ENCODE measurements at regions not wholly inside any gene's neighbourhood (a gene's known extent, or its start where the extent isn't known, plus 50 kb on each side); places are given as distances from the start of the nearest gene placed in this dataset.

- TF ChIP-seq ZNF596 (tag by site-specific recombination; IDR thresholded peaks at IDR 0.05) (no peak), ZSCAN18 (tag by site-specific recombination; IDR thresholded peaks at IDR 0.05) (no peak), ZNF433 (tag by site-specific recombination; IDR thresholded peaks at IDR 0.05; ENCODE audit: low read depth) (no peak), ZNF114 (tag by site-specific recombination; IDR thresholded peaks at IDR 0.05) (no peak), ZNF223 (tag by site-specific recombination; IDR thresholded peaks at IDR 0.05) (no peak), ZNF658 (tag by site-specific recombination; IDR thresholded peaks at IDR 0.05) (no peak), ZNF530 (tag by site-specific recombination; IDR thresholded peaks at IDR 0.05; ENCODE audit: low read depth) (no peak), KLF16 (tag by site-specific recombination; IDR thresholded peaks at IDR 0.05) (no peak), ZNF239 (tag by site-specific recombination; IDR thresholded peaks at IDR 0.05) (no peak), ZNF792 (tag by site-specific recombination; IDR thresholded peaks at IDR 0.05) (no peak), ZNF350 (tag by site-specific recombination; IDR thresholded peaks at IDR 0.05) (no peak), BCL11B (tag by site-specific recombination; IDR thresholded peaks at IDR 0.05; ENCODE audit: low read depth) (no peak)
- TF ChIP-seq, protein P1, sequence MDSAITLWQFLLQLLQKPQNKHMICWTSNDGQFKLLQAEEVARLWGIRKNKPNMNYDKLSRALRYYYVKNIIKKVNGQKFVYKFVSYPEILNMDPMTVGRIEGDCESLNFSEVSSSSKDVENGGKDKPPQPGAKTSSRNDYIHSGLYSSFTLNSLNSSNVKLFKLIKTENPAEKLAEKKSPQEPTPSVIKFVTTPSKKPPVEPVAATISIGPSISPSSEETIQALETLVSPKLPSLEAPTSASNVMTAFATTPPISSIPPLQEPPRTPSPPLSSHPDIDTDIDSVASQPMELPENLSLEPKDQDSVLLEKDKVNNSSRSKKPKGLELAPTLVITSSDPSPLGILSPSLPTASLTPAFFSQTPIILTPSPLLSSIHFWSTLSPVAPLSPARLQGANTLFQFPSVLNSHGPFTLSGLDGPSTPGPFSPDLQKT (IDR thresholded peaks at IDR 0.05; ENCODE audit: borderline replicate concordance, low read depth, low read length): no peak
- POLR2A ChIA-PET: no interaction called here
- H3K4me1 ChIP-seq (ENCODE audit: control insufficient read depth, insufficient read depth, low read length): no peaks in the 10 kb centered on the region
- CTCF ChIA-PET: interaction anchor here (0.8 kb wide), 1 partner anchor 71 kb away, joined by 3 read pairs; no protein-coding TSS in a partner anchor
- H3K27ac ChIP-seq (ENCODE audit: extremely low read depth, low read depth, low read length): no peak overlapping the region
- no peak overlapping the region for H3K4me3 ChIP-seq (ENCODE audit: low read depth, low read length)
- no peaks in the 10 kb centered on the region for H3K9me3 ChIP-seq (ENCODE audit: control insufficient read depth, insufficient read depth, low read depth, low read length)
- H3K36me3 ChIP-seq (ENCODE audit: control insufficient read depth in 2 of 2, insufficient read depth in 1 of 2, low read length in 2 of 2): no peaks in the 10 kb centered on the region
Observed at GRCh38 chr2:16446706-16447105, 218.9 kb downstream of the CYRIA start.

GRCh38 chr2:16442971-16443370 lies 222.7 kb downstream of the CYRIA start:
- no peak overlapping the region for H3K27ac ChIP-seq (ENCODE audit: extremely low read depth, low read depth, low read length)
- CTCF ChIA-PET: interaction anchor here (0.5 to 2.0 kb wide), 4 partner anchors 9 to 504 kb away, joined by 3 to 6 read pairs (median 4); no protein-coding TSS in a partner anchor
- no peak overlapping the region for H3K4me3 ChIP-seq (ENCODE audit: low read depth, low read length)
- no peaks in the 10 kb centered on the region for H3K9me3 ChIP-seq (ENCODE audit: control insufficient read depth, insufficient read depth, low read depth, low read length)
- POLR2A ChIA-PET: interaction anchor here (1.1 kb wide), 1 partner anchor 17 kb away, joined by 3 read pairs; no protein-coding TSS in a partner anchor
- H3K36me3 ChIP-seq (ENCODE audit: control insufficient read depth in 2 of 2, insufficient read depth in 1 of 2, low read length in 2 of 2): no peaks in the 10 kb centered on the region
- H3K4me1 ChIP-seq (ENCODE audit: control insufficient read depth, insufficient read depth, low read length): no peaks in the 10 kb centered on the region
- TF ChIP-seq ZNF214 (tag by site-specific recombination; IDR thresholded peaks at IDR 0.05; ENCODE audit: borderline replicate concordance) (no peak), ZNF548 (tag by site-specific recombination; IDR thresholded peaks at IDR 0.05) (no peak), ZNF747 (tag by site-specific recombination; IDR thresholded peaks at IDR 0.05) (no peak), ZFP41 (tag by site-specific recombination; IDR thresholded peaks at IDR 0.05; ENCODE audit: borderline replicate concordance) (no peak), ZNF501 (tag by site-specific recombination; IDR thresholded peaks at IDR 0.05) (no peak), ZNF2 (tag by site-specific recombination; IDR thresholded peaks at IDR 0.05) (no peak), ZNF660 (tag by site-specific recombination; IDR thresholded peaks at IDR 0.05) (no peak), CTCF (tag by site-specific recombination; IDR thresholded peaks at IDR 0.05) (no peak), GLI4 (tag by site-specific recombination; IDR thresholded peaks at IDR 0.05) (no peak), ZNF561 (tag by site-specific recombination; IDR thresholded peaks at IDR 0.05; ENCODE audit: borderline replicate concordance) (no peak), ZNF211 (tag by site-specific recombination; IDR thresholded peaks at IDR 0.05; ENCODE audit: low read depth) (no peak), YY2 (tag by site-specific recombination; IDR thresholded peaks at IDR 0.05) (no peak), ZNF404 (tag by site-specific recombination; IDR thresholded peaks at IDR 0.05) (no peak), ZNF223 (tag by site-specific recombination; IDR thresholded peaks at IDR 0.05) (no peak), ZNF776 (tag by site-specific recombination; IDR thresholded peaks at IDR 0.05; ENCODE audit: borderline replicate concordance) (no peak)
- TF ChIP-seq, protein P2, sequence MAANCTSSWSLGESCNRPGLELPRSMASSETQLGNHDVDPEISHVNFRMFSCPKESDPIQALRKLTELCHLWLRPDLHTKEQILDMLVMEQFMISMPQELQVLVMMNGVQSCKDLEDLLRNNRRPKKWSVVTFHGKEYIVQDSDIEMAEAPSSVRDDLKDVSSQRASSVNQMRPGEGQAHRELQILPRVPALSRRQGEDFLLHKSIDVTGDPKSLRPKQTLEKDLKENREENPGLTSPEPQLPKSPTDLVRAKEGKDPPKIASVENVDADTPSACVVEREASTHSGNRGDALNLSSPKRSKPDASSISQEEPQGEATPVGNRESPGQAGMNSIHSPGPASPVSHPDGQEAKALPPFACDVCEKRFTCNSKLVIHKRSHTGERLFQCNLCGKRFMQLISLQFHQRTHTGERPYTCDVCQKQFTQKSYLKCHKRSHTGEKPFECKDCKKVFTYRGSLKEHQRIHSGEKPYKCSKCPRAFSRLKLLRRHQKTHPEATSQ (tag by site-specific recombination; IDR thresholded peaks at IDR 0.05): no peak
- TF ChIP-seq, protein P3, sequence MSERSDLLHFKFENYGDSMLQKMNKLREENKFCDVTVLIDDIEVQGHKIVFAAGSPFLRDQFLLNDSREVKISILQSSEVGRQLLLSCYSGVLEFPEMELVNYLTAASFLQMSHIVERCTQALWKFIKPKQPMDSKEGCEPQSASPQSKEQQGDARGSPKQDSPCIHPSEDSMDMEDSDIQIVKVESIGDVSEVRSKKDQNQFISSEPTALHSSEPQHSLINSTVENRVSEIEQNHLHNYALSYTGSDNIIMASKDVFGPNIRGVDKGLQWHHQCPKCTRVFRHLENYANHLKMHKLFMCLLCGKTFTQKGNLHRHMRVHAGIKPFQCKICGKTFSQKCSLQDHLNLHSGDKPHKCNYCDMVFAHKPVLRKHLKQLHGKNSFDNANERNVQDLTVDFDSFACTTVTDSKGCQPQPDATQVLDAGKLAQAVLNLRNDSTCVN (tag by site-specific recombination; optimal IDR thresholded peaks at IDR 0.05): no peak
